Heart left ventricle (tissue), 13 donors: ENCODE measurements at regions not wholly inside any gene's neighbourhood (a gene's known extent, or its start where the extent isn't known, plus 50 kb on each side); places are given as distances from the start of the nearest gene placed in this dataset.

ENCODE experiments used
- CTCF ChIP-seq, 12 donors: fragments of 200-600 bp; sonication (generic) in 4 of 12; IDR thresholded peaks; one replicate each; pipeline versions ENCODE4 v1.5.0 to v1.8.0; 2018 to 2022; ENCODE audit warnings: antibody characterized with exemption in 12 of 12, mild to moderate bottlenecking in 5 of 12
- POLR2A ChIP-seq, 2 donors: fragments of 450-650 bp; IDR thresholded peaks; one replicate each; pipeline ENCODE4 v1.6.1; 2017; ENCODE audit warnings: antibody characterized with exemption in 2 of 2, mild to moderate bottlenecking in 2 of 2, moderate library complexity in 2 of 2
- donor health status: ischemic (EF 13 %, LVEDD 7.1; RV severe dilation, severe dysfunction).
- donor health status: DM: no; HTN: yes; CAD: no.
- donor health status: DM: no; HTN: no; CAD: no.
- donor health status: ischemic (EF 25% LVEDD 6.9; RV normal size, moderate dysfunction).
- donor health status: ischemic (EF 25% LVEDD 5.7; RV mildly dilated, moderate dysfunction).
- donor health status: ischemic (EF 35%, LVEDD 5.7; RV mildly dilated, moderate dysfunction).
- donor health status: nonischemic (EF 11% LVEDD 7.7; RV severe dilation, severe dysfunction).
- donor health status: DM: yes; HTN: yes; CAD: no.
- donor health status: PGD.
- donor health status: ischemic (EF 29% LVEDD 5.4; RV normal size, mild dysfunction).
- donor health status: nonischemic (EF 23%, LVEDD 6.1; RV moderate dilation, normal function).

- no peak for TF ChIP-seq CTCF (IDR thresholded peaks at IDR 0.05)
- TF ChIP-seq POLR2A (IDR thresholded peaks at IDR 0.05) = no peak
Observed at GRCh38 chr2:54381293-54381692, 74.8 kb upstream of the SPTBN1 start.
